Endothelial cell of umbilical vein (primary cell): ENCODE measurements at regions not wholly inside any gene's neighbourhood (a gene's known extent, or its start where the extent isn't known, plus 50 kb on each side); places are given as distances from the start of the nearest gene placed in this dataset.

Experiments
- BruUV-seq: library from RNA; stranded (reverse); fragments of 400-500 nt; replicated peaks from 2 replicates; lab custom pipeline; 2021; lab: Mats Ljungman, UMichigan
- CTCF ChIA-PET: fragments of 300-600, 350-600 bp; sonication (Branson Sonifier 250); formaldehyde crosslinking; loops from one replicate; lab custom pipeline; 2021; ENCODE audit warnings: antibody characterized with exemption, inconsistent platforms; lab: Charles Lee
- POLR2A ChIA-PET: fragments of 300-600, 350-600 bp; sonication (Branson Sonifier 250); formaldehyde crosslinking; loops from one replicate; lab custom pipeline; 2021; ENCODE audit warnings: antibody characterized with exemption, inconsistent platforms; lab: Charles Lee
- DNase-seq: peaks from one replicate; pipeline ENCODE4 v3.0.0-alpha.2; 2011; ENCODE audit warnings: low read depth, low spot score
- FAIRE-seq: peaks from 2 replicates; lab custom pipeline; 2011; peaks lifted over from hg19 to GRCh38; lab: Jason Lieb, UNC
- H2AFZ ChIP-seq: 2 replicates; pipeline ENCODE4 v1.6.0; 2012; ENCODE audit warnings: low read depth, low read length, control low read depth, inconsistent platforms
- H3K27ac ChIP-seq: 2 replicates; pipeline ENCODE4 v1.5.1; 2011; ENCODE audit warnings: low read depth, mild to moderate bottlenecking, control low read depth, low read length, moderate library complexity; ENCODE audit not compliant: insufficient read depth
- H3K27me3 ChIP-seq, 2 experiments: 2 replicates each; pipeline versions ENCODE4 v1.6.0 to v1.6.1; 2011; ENCODE audit warnings: low read length in 2 of 2, mixed read lengths in 1 of 2; ENCODE audit not compliant: control insufficient read depth in 2 of 2, insufficient read depth in 2 of 2
- H3K36me3 ChIP-seq, 2 experiments: 2 replicates in 1 of 2; 3 replicates in 1 of 2; pipeline ENCODE4 v1.5.1; 2011; ENCODE audit warnings: low read length in 2 of 2, mild to moderate bottlenecking in 1 of 2, moderate library complexity in 1 of 2; ENCODE audit not compliant: control insufficient read depth in 2 of 2, insufficient read depth in 2 of 2; ENCODE audit errors: extremely low read depth in 1 of 2
- H3K4me1 ChIP-seq: 3 replicates; pipeline ENCODE4 v1.5.1; 2011; ENCODE audit warnings: mild to moderate bottlenecking, low read length; ENCODE audit not compliant: control insufficient read depth, insufficient read depth; ENCODE audit errors: extremely low read depth
- H3K4me2 ChIP-seq: 2 replicates; pipeline ENCODE4 v1.6.1; 2011; ENCODE audit warnings: low read length, control low read depth, mixed read lengths; ENCODE audit not compliant: insufficient read depth
- H3K4me3 ChIP-seq, 3 experiments: fragments of 200-600 bp in 1 of 3; sonication (generic), shearing (Covaris generic) in 1 of 3; replicated peaks in 1 of 3; 2 replicates each; pipeline ENCODE4 v1.5.1; 2011 to 2016; ENCODE audit warnings: control low read depth in 3 of 3, low read length in 3 of 3, mild to moderate bottlenecking in 2 of 3, inconsistent platforms in 1 of 3, low read depth in 1 of 3, moderate library complexity in 1 of 3; ENCODE audit not compliant: insufficient read depth in 1 of 3
- H3K79me2 ChIP-seq: 2 replicates; pipeline ENCODE4 v1.6.0; 2012; ENCODE audit warnings: low read length, inconsistent platforms; ENCODE audit not compliant: control insufficient read depth, insufficient read depth
- H3K9ac ChIP-seq: replicated peaks from 2 replicates; pipeline ENCODE3; 2011; ENCODE audit warnings: low read length, control low read depth; ENCODE audit not compliant: insufficient read depth; ENCODE audit errors: extremely low read depth
- H3K9me1 ChIP-seq: replicated peaks from 3 replicates; pipeline ENCODE4 v1.6.0; 2011; ENCODE audit warnings: mild to moderate bottlenecking, low read length; ENCODE audit not compliant: control insufficient read depth, insufficient read depth; ENCODE audit errors: extremely low read depth
- H3K9me3 ChIP-seq: replicated peaks from 2 replicates; pipeline ENCODE4 v1.5.1; 2012; ENCODE audit warnings: low read length, inconsistent platforms; ENCODE audit not compliant: control insufficient read depth, insufficient read depth
- H4K20me1 ChIP-seq: replicated peaks from 2 replicates; pipeline ENCODE3; 2011; ENCODE audit warnings: mild to moderate bottlenecking, low read length; ENCODE audit not compliant: control insufficient read depth, insufficient read depth; ENCODE audit errors: extremely low read depth
- CTCF ChIP-seq, 2 donors: IDR thresholded peaks; 1 replicate in 1 of 2; 2 replicates in 1 of 2; pipeline ENCODE4 v1.5.1; 2011; ENCODE audit warnings: low read length in 2 of 2, mild to moderate bottlenecking in 2 of 2, moderate library complexity in 2 of 2, control low read depth in 1 of 2, inconsistent platforms in 1 of 2, low read depth in 1 of 2; ENCODE audit not compliant: insufficient read depth in 1 of 2; ENCODE audit errors: extremely low read depth in 1 of 2
- EZH2 ChIP-seq: IDR thresholded peaks from 2 replicates; pipeline ENCODE4 v1.6.1; 2012; ENCODE audit warnings: borderline replicate concordance, low read depth, mild to moderate bottlenecking, moderate library complexity, low read length, inconsistent platforms; ENCODE audit not compliant: severe bottlenecking
- FOS ChIP-seq: IDR thresholded peaks from 2 replicates; pipeline ENCODE4 v1.6.1; 2011; ENCODE audit warnings: mild to moderate bottlenecking, low read length, moderate library complexity, borderline replicate concordance; ENCODE audit not compliant: insufficient read depth
- GATA2 ChIP-seq: IDR thresholded peaks from 2 replicates; pipeline ENCODE4 v1.7.0; 2011; ENCODE audit warnings: low read depth, mild to moderate bottlenecking, moderate library complexity, mixed read lengths, low read length; ENCODE audit not compliant: insufficient read length, insufficient read depth
- JUN ChIP-seq: IDR thresholded peaks from 2 replicates; pipeline ENCODE4 v1.6.1; 2011; ENCODE audit warnings: borderline replicate concordance, low read depth; ENCODE audit not compliant: insufficient read length, insufficient read depth
- MAX ChIP-seq: IDR thresholded peaks from 2 replicates; pipeline ENCODE4 v1.6.1; 2011; ENCODE audit not compliant: insufficient read depth, insufficient read length
- MYC ChIP-seq: IDR thresholded peaks from one replicate; pipeline ENCODE4 v1.6.1; 2011; ENCODE audit warnings: mild to moderate bottlenecking, low read depth, low read length
- POLR2A ChIP-seq: IDR thresholded peaks from 2 replicates; pipeline ENCODE4 v1.6.1; 2012; ENCODE audit warnings: low read depth, mild to moderate bottlenecking, control low read depth, low read length
- POLR2AphosphoS5 ChIP-seq: IDR thresholded peaks from 2 replicates; pipeline ENCODE4 v1.6.1; 2012; ENCODE audit warnings: low read depth, mild to moderate bottlenecking, control low read depth, low read length, moderate library complexity; ENCODE audit not compliant: insufficient read depth
- dilution Hi-C: fragments of 300-500 bp; cut with MboI; formaldehyde crosslinking; loops from one replicate; pipeline ENCODE4 v1.15.0; 2019; ENCODE audit warnings: low sequenced_read_pairs; ENCODE audit not compliant: extremely low pct_ligation_motif_present
- intact Hi-C: fragments of 100-400 bp; cut with micrococcal nuclease; formaldehyde crosslinking; loops from one replicate; pipeline ENCODE4 v1.10.0; 2022

- no TSS peak for BruUV-seq
Measured at GRCh38 chr20:24136659-24137246, 148.2 kb upstream of the GGTLC1 start.

More at GRCh38 chr20:24136659-24137246, 148.2 kb upstream of the GGTLC1 start:
- Histone ChIP-seq H2AFZ (no peak overlapping the region), H3K4me3 (no peak overlapping the region), H3K9me3 (no peaks in the 10 kb centered on the region), H3K4me2 (no peak overlapping the region), H4K20me1 (no peaks in the 10 kb centered on the region), H3K36me3 (no peaks in the 10 kb centered on the region), H3K79me2 (no peaks in the 10 kb centered on the region), H3K9ac (no peak overlapping the region), H3K27ac (no peak overlapping the region), H3K9me1 (no peaks in the 10 kb centered on the region), H3K27me3 (no peaks in the 10 kb centered on the region), H3K4me1 (peaks cover 6% of the 10 kb centered on the region)
- POLR2A ChIA-PET = no interaction called here
- dilution Hi-C loops (no loop called here), intact Hi-C loops (no loop called here)
- DNase-seq = no peak
- TF ChIP-seq MAX = no peak
- TF ChIP-seq POLR2A = no peak
- TF ChIP-seq JUN = no peak
- no peak for TF ChIP-seq MYC
- no peak for TF ChIP-seq FOS
- TF ChIP-seq GATA2 = no peak
- TF ChIP-seq POLR2AphosphoS5 = no peak
- no peak for TF ChIP-seq EZH2
- no peak for TF ChIP-seq CTCF (IDR thresholded peaks at IDR 0.05; ENCODE audit: extremely low read depth in 1 of 2, insufficient read depth in 1 of 2, low read depth in 1 of 2, low read length in 2 of 2)
- FAIRE-seq = no peak
- CTCF ChIA-PET = no interaction called here
